Endodermal cell (in vitro differentiated cells): ENCODE measurements at regions not wholly inside any gene's neighbourhood (a gene's known extent, or its start where the extent isn't known, plus 50 kb on each side); places are given as distances from the start of the nearest gene placed in this dataset.

ENCODE experiments used
- DNase-seq: peaks from one replicate; pipeline ENCODE4 v3.0.0-alpha.2; 2017
- H3K27ac ChIP-seq: 2 replicates; pipeline ENCODE4 v1.5.1; 2013; ENCODE audit warnings: mild to moderate bottlenecking, low read depth, low read length, moderate library complexity
- H3K27me3 ChIP-seq: 2 replicates; pipeline ENCODE4 v1.6.1; 2013; ENCODE audit warnings: mild to moderate bottlenecking, low read length, moderate library complexity; ENCODE audit not compliant: insufficient read depth, control insufficient read depth, poor library complexity, severe bottlenecking
- H3K36me3 ChIP-seq: 2 replicates; pipeline ENCODE4 v1.7.0; 2013; ENCODE audit warnings: mild to moderate bottlenecking, low read length, moderate library complexity; ENCODE audit not compliant: control insufficient read depth, insufficient read depth
- H3K4me1 ChIP-seq: one replicate; pipeline ENCODE4 v1.7.0; 2013; ENCODE audit warnings: low read length; ENCODE audit not compliant: control insufficient read depth, insufficient read depth
- H3K4me3 ChIP-seq: 2 replicates; pipeline ENCODE4 v1.5.1; 2013; ENCODE audit warnings: mild to moderate bottlenecking, low read length, moderate library complexity
- H3K9ac ChIP-seq: 2 replicates; pipeline ENCODE4 v1.6.1; 2013; ENCODE audit warnings: mild to moderate bottlenecking, low read length, moderate library complexity; ENCODE audit not compliant: poor library complexity, severe bottlenecking; ENCODE audit errors: extremely low read depth
- H3K9me3 ChIP-seq: 2 replicates; pipeline ENCODE4 v1.6.1; 2013; ENCODE audit warnings: mild to moderate bottlenecking, low read length, moderate library complexity; ENCODE audit not compliant: control insufficient read depth
- H3K27ac Mint-ChIP-seq: 2 replicates; pipeline ENCODE4 v1.8.0; 2020; ENCODE audit warnings: mixed read lengths
- H3K27me3 Mint-ChIP-seq: 2 replicates; pipeline ENCODE4 v1.8.0; 2021; ENCODE audit warnings: mild to moderate bottlenecking, mixed read lengths; ENCODE audit not compliant: insufficient read depth
- H3K36me3 Mint-ChIP-seq: 2 replicates; pipeline ENCODE4 v1.8.0; 2020; ENCODE audit warnings: low read depth, mixed read lengths
- H3K4me1 Mint-ChIP-seq: 2 replicates; pipeline ENCODE4 v1.8.0; 2020; ENCODE audit warnings: mixed read lengths
- H3K4me3 Mint-ChIP-seq: 2 replicates; pipeline ENCODE4 v1.8.0; 2020; ENCODE audit warnings: mild to moderate bottlenecking, moderate library complexity, mixed read lengths
- H3K9me3 Mint-ChIP-seq: 2 replicates; pipeline ENCODE4 v1.8.0; 2020; ENCODE audit warnings: mild to moderate bottlenecking, mixed read lengths
- CTCF ChIP-seq: fragments of 200-600 bp; sonication (generic); conservative IDR thresholded peaks from 2 replicates; pipeline ENCODE4 v1.5.0; 2021; ENCODE audit warnings: antibody characterized with exemption, mild to moderate bottlenecking
- WGBS, 2 experiments: methylation state at CpG; one replicate each; pipeline versions ENCODE4 v1.1.5 to v1.1.7; 2013; ENCODE audit warnings: missing lambda C conversion rate in 2 of 2, mixed read lengths in 1 of 2; ENCODE audit not compliant: insufficient coverage in 1 of 2, insufficient read length in 1 of 2; 5-methylcytosine and 5-hydroxymethylcytosine counted together

GRCh38 chr6:15882915-15883314 lies 220.1 kb upstream of the DTNBP1 start:
- no peaks in the 10 kb centered on the region for H3K9me3 ChIP-seq
- no peak for DNase-seq
- no peak overlapping the region for H3K27ac ChIP-seq
- Mint-ChIP-seq H3K27ac (no peak overlapping the region), H3K36me3 (no peaks in the 10 kb centered on the region), H3K4me1 (no peaks in the 10 kb centered on the region), H3K4me3 (no peak overlapping the region), H3K27me3 (peaks cover 28% of the 10 kb centered on the region), H3K9me3 (no peaks in the 10 kb centered on the region)
- H3K4me3 ChIP-seq, result no peak overlapping the region
- H3K4me1 ChIP-seq, result no peaks in the 10 kb centered on the region
- 88 to 100% methylated on average over 2 to 6 of the region's 6 CpGs for WGBS, 2 experiments
- no peak for TF ChIP-seq CTCF
- no peaks in the 10 kb centered on the region for H3K27me3 ChIP-seq
- H3K9ac ChIP-seq, result no peak overlapping the region
- H3K36me3 ChIP-seq, result no peaks in the 10 kb centered on the region

GRCh38 chr6:15882345-15882744 lies 219.5 kb upstream of the DTNBP1 start:
- Mint-ChIP-seq H3K9me3 (no peaks in the 10 kb centered on the region), H3K27me3 (peaks cover 31% of the 10 kb centered on the region), H3K4me1 (no peaks in the 10 kb centered on the region), H3K36me3 (no peaks in the 10 kb centered on the region), H3K4me3 (no peak overlapping the region), H3K27ac (no peak overlapping the region)
- Histone ChIP-seq H3K27me3 (peaks cover 3% of the 10 kb centered on the region), H3K36me3 (no peaks in the 10 kb centered on the region), H3K9me3 (no peaks in the 10 kb centered on the region), H3K4me1 (no peaks in the 10 kb centered on the region), H3K9ac (no peak overlapping the region), H3K4me3 (no peak overlapping the region), H3K27ac (no peak overlapping the region)
- WGBS, 2 experiments, result 74 to 100% methylated on average over 1 to 4 of the region's 4 CpGs
- no peak for DNase-seq
- TF ChIP-seq CTCF, result no peak

GRCh38 chr6:15881150-15881549 lies 218.3 kb upstream of the DTNBP1 start:
- Histone ChIP-seq H3K36me3 (no peaks in the 10 kb centered on the region), H3K9me3 (no peaks in the 10 kb centered on the region), H3K4me3 (no peak overlapping the region), H3K27me3 (peaks cover 8% of the 10 kb centered on the region), H3K9ac (no peak overlapping the region), H3K27ac (no peak overlapping the region), H3K4me1 (no peaks in the 10 kb centered on the region)
- TF ChIP-seq CTCF, result no peak
- no peak for DNase-seq
- H3K4me1 Mint-ChIP-seq, result no peaks in the 10 kb centered on the region
- no peaks in the 10 kb centered on the region for H3K36me3 Mint-ChIP-seq
- WGBS, 2 experiments, result 83 to 90% methylated on average over 2 to 3 of the region's 3 CpGs
- H3K27me3 Mint-ChIP-seq, result peaks cover 43% of the 10 kb centered on the region
- no peaks in the 10 kb centered on the region for H3K9me3 Mint-ChIP-seq
- no peak overlapping the region for H3K27ac Mint-ChIP-seq
- H3K4me3 Mint-ChIP-seq, result no peak overlapping the region
